SU-DHL-6 (cell line): ENCODE measurements at regions not wholly inside any gene's neighbourhood (a gene's known extent, or its start where the extent isn't known, plus 50 kb on each side); places are given as distances from the start of the nearest gene placed in this dataset.

Source experiments
- H2AFZ ChIP-seq: fragments of 200-600 bp; sonication (generic); 2 replicates; pipeline ENCODE4 v1.6.1; 2014; ENCODE audit warnings: low read depth, mild to moderate bottlenecking, moderate library complexity, mixed read lengths, antibody characterized with exemption, low read length; ENCODE audit not compliant: severe bottlenecking
- H3F3A ChIP-seq: fragments of 200-600 bp; shearing (Covaris generic); 2 replicates; pipeline ENCODE4 v1.6.0; 2016; ENCODE audit warnings: antibody characterized with exemption, mild to moderate bottlenecking; ENCODE audit not compliant: insufficient read depth
- H3K27ac ChIP-seq: fragments of 200-600 bp; sonication (generic); 2 replicates; pipeline ENCODE4 v1.5.1; 2016; ENCODE audit warnings: low read depth, mild to moderate bottlenecking, low read length, moderate library complexity, mixed read lengths
- H3K27me3 ChIP-seq: fragments of 200-600 bp; sonication (generic), shearing (Covaris generic); 2 replicates; pipeline ENCODE4 v1.6.0; 2014; ENCODE audit warnings: mild to moderate bottlenecking, low read length
- H3K36me3 ChIP-seq: fragments of 200-600 bp; sonication (generic); 2 replicates; pipeline ENCODE4 v1.6.1; 2014; ENCODE audit warnings: mild to moderate bottlenecking, low read length, mixed read lengths
- H3K4me2 ChIP-seq: fragments of 300-600, 200-600 bp; shearing (Covaris generic), sonication (generic); 2 replicates; pipeline ENCODE4 v1.6.0; 2014; ENCODE audit warnings: low read length, low read depth, mild to moderate bottlenecking; ENCODE audit not compliant: poor library complexity, severe bottlenecking
- H3K4me3 ChIP-seq: fragments of 200-600 bp; sonication (generic); 2 replicates; pipeline ENCODE4 v1.5.1; 2014; ENCODE audit warnings: antibody characterized with exemption, low read length, mild to moderate bottlenecking, mixed read lengths; ENCODE audit not compliant: insufficient read depth, poor library complexity, severe bottlenecking
- H3K79me2 ChIP-seq: fragments of 200-600 bp; sonication (generic); 2 replicates; pipeline ENCODE4 v1.6.1; 2014; ENCODE audit warnings: mild to moderate bottlenecking, low read length, moderate library complexity; ENCODE audit not compliant: insufficient read depth
- H3K9ac ChIP-seq: fragments of 200-600 bp; sonication (generic); 2 replicates; pipeline ENCODE4 v1.7.0; 2014; ENCODE audit warnings: mild to moderate bottlenecking, low read length
- H3K9me2 ChIP-seq: fragments of 200-600 bp; sonication (generic); replicated peaks from 2 replicates; pipeline ENCODE4 v1.6.1; 2014; ENCODE audit warnings: low read length; ENCODE audit not compliant: insufficient read depth
- H3K9me3 ChIP-seq: fragments of 200-600 bp; sonication (generic); 2 replicates; pipeline ENCODE4 v1.6.1; 2014; ENCODE audit warnings: low read length, mixed read lengths; ENCODE audit not compliant: insufficient read depth
- H4K20me1 ChIP-seq: fragments of 200-600 bp; sonication (generic); 2 replicates; pipeline ENCODE4 v1.6.1; 2014; ENCODE audit warnings: low read depth, mild to moderate bottlenecking, antibody characterized with exemption, low read length, moderate library complexity, mixed read lengths
- EZH2phosphoT487 ChIP-seq: fragments of 200-600 bp; sonication (generic), shearing (Covaris generic); conservative IDR thresholded peaks from 2 replicates; pipeline ENCODE4 v1.6.1; 2018; ENCODE audit warnings: mild to moderate bottlenecking, antibody characterized with exemption, low read length, moderate library complexity, mixed read lengths
- TF ChIP-seq, protein P1 (sequence below): fragments of 200-600 bp; sonication (generic); IDR thresholded peaks from one replicate; pipeline ENCODE4 v1.5.1; 2017; ENCODE audit warnings: antibody characterized with exemption, mild to moderate bottlenecking, low read length, moderate library complexity; ENCODE audit not compliant: insufficient read depth, poor library complexity, severe bottlenecking

- Histone ChIP-seq H3K4me2 (no peak overlapping the region), H3K27me3 (no peaks in the 10 kb centered on the region)
- TF ChIP-seq, protein P1, sequence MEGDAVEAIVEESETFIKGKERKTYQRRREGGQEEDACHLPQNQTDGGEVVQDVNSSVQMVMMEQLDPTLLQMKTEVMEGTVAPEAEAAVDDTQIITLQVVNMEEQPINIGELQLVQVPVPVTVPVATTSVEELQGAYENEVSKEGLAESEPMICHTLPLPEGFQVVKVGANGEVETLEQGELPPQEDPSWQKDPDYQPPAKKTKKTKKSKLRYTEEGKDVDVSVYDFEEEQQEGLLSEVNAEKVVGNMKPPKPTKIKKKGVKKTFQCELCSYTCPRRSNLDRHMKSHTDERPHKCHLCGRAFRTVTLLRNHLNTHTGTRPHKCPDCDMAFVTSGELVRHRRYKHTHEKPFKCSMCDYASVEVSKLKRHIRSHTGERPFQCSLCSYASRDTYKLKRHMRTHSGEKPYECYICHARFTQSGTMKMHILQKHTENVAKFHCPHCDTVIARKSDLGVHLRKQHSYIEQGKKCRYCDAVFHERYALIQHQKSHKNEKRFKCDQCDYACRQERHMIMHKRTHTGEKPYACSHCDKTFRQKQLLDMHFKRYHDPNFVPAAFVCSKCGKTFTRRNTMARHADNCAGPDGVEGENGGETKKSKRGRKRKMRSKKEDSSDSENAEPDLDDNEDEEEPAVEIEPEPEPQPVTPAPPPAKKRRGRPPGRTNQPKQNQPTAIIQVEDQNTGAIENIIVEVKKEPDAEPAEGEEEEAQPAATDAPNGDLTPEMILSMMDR = no peak
- no peak for TF ChIP-seq EZH2phosphoT487
These were observed 62.4 kb downstream of the TAF11L14 start for GRCh38 chr5:17696627-17697026.

GRCh38 chr5:17697671-17698070, 63.4 kb downstream of the TAF11L14 start:
- Histone ChIP-seq H3K9me2 (no peaks in the 10 kb centered on the region), H3F3A (no peaks in the 10 kb centered on the region), H3K27me3 (no peaks in the 10 kb centered on the region), H3K9me3 (0 out of 2 replicates have a peak, but pooled peaks cover 7% of the 10 kb centered on the region), H2AFZ (no peak overlapping the region), H3K79me2 (no peaks in the 10 kb centered on the region), H3K4me3 (no peak overlapping the region), H3K27ac (no peak overlapping the region), H3K36me3 (no peaks in the 10 kb centered on the region), H4K20me1 (no peaks in the 10 kb centered on the region), H3K9ac (no peak overlapping the region), H3K4me2 (no peak overlapping the region)
- no peak for TF ChIP-seq EZH2phosphoT487
- TF ChIP-seq, protein P1 = no peak

More at GRCh38 chr5:17696627-17697026, 62.4 kb downstream of the TAF11L14 start:
- H3K36me3 ChIP-seq = no peaks in the 10 kb centered on the region
- H3K9ac ChIP-seq = no peak overlapping the region
- 0 out of 2 replicates have a peak, but pooled peaks cover 4% of the 10 kb centered on the region for H3K9me3 ChIP-seq
- H3F3A ChIP-seq = no peaks in the 10 kb centered on the region
- no peak overlapping the region for H2AFZ ChIP-seq
- no peaks in the 10 kb centered on the region for H4K20me1 ChIP-seq
- no peaks in the 10 kb centered on the region for H3K9me2 ChIP-seq
- no peak overlapping the region for H3K4me3 ChIP-seq
- H3K27ac ChIP-seq = no peak overlapping the region
- no peaks in the 10 kb centered on the region for H3K79me2 ChIP-seq

GRCh38 chr5:17709011-17709710, 74.9 kb downstream of the TAF11L14 start:
- Histone ChIP-seq H3K4me3 (no peak overlapping the region), H3K9ac (no peak overlapping the region), H2AFZ (no peak overlapping the region), H3K9me2 (no peaks in the 10 kb centered on the region), H3K27me3 (no peaks in the 10 kb centered on the region), H3F3A (no peaks in the 10 kb centered on the region), H3K27ac (no peak overlapping the region), H3K79me2 (no peaks in the 10 kb centered on the region), H4K20me1 (no peaks in the 10 kb centered on the region), H3K36me3 (no peaks in the 10 kb centered on the region), H3K4me2 (no peak overlapping the region), H3K9me3 (no peaks in the 10 kb centered on the region)
- no peak for TF ChIP-seq EZH2phosphoT487
- TF ChIP-seq, protein P1 = no peak
